Upper lobe of right lung (tissue), 1 donor: ENCODE measurements at regions not wholly inside any gene's neighbourhood (a gene's known extent, or its start where the extent isn't known, plus 50 kb on each side); places are given as distances from the start of the nearest gene placed in this dataset.

Source experiments
- ATAC-seq: fragments of 200-7000 bp; cut with Tn5 transposase; one replicate; pipeline ENCODE4 v1.9.1; 2020; ENCODE audit warnings: mild to moderate bottlenecking, moderate library complexity
- DNase-seq: peaks from one replicate; pipeline ENCODE4 v3.0.0-alpha.2; 2020
- H3K27ac ChIP-seq: fragments of 200-600 bp; one replicate; pipeline ENCODE4 v1.8.0; 2022
- H3K27me3 ChIP-seq: fragments of 200-600 bp; one replicate; pipeline ENCODE4 v1.8.0; 2022; ENCODE audit warnings: mild to moderate bottlenecking
- H3K36me3 ChIP-seq: fragments of 200-600 bp; one replicate; pipeline ENCODE4 v1.8.0; 2022
- H3K4me1 ChIP-seq: fragments of 200-600 bp; one replicate; pipeline ENCODE4 v1.8.0; 2022
- H3K4me3 ChIP-seq: fragments of 200-600 bp; one replicate; pipeline ENCODE4 v1.8.0; 2022; ENCODE audit warnings: mild to moderate bottlenecking
- H3K9me3 ChIP-seq: fragments of 200-600 bp; one replicate; pipeline ENCODE4 v1.8.0; 2022
- CTCF ChIP-seq: fragments of 200-600 bp; IDR thresholded peaks from one replicate; pipeline ENCODE4 v1.8.0; 2022; ENCODE audit warnings: antibody characterized with exemption
- intact Hi-C: fragments of 100-400 bp; cut with DNase I; formaldehyde crosslinking; loops from one replicate; pipeline ENCODE4 v1.11.0; 2022
- donor health status: DM: no; HTN: yes; CAD: no; lungs with severe emphysema.

GRCh38 chr7:89966067-89966664 lies 188.1 kb upstream of the STEAP1 start:
- no peak for ATAC-seq
- no peak for TF ChIP-seq CTCF
- no peak overlapping the region for H3K4me3 ChIP-seq
- no peaks in the 10 kb centered on the region for H3K4me1 ChIP-seq
- H3K9me3 ChIP-seq, result no peaks in the 10 kb centered on the region
- no peaks in the 10 kb centered on the region for H3K27me3 ChIP-seq
- intact Hi-C loops, result no loop called here
- no peaks in the 10 kb centered on the region for H3K36me3 ChIP-seq
- no peak overlapping the region for H3K27ac ChIP-seq
- no peak for DNase-seq

DNA sequence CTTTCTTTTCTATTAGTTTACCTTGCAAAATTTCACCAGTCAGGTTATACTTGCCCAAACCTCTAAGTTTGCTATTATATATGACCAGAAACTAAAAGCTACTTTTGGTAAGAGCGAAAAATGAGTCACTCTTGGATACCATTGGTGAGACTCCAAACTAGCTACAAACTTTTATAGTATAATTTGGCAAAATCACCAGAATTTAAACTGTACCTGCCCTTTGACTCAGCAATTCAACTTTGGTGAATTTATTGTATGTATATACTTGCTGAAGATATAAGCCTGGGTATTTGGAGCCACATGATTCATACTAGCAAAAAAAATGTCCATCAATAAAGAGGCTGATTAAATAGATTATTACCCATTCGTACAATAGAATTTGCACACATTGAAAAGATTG lies 178.7 kb upstream of the STEAP1 start:
- H3K27ac ChIP-seq, result no peak overlapping the region
- DNase-seq (no peak), ATAC-seq (no peak)
- no peak overlapping the region for H3K4me3 ChIP-seq
- intact Hi-C loops, result no loop called here
- no peaks in the 10 kb centered on the region for H3K27me3 ChIP-seq
- H3K36me3 ChIP-seq, result no peaks in the 10 kb centered on the region
- H3K9me3 ChIP-seq, result no peaks in the 10 kb centered on the region
- no peaks in the 10 kb centered on the region for H3K4me1 ChIP-seq
- no peak for TF ChIP-seq CTCF

- no peak overlapping the region for H3K27ac ChIP-seq
- no peak for DNase-seq
- H3K36me3 ChIP-seq, result no peaks in the 10 kb centered on the region
- no peak overlapping the region for H3K4me3 ChIP-seq
- H3K9me3 ChIP-seq, result no peaks in the 10 kb centered on the region
- intact Hi-C loops, result no loop called here
- ATAC-seq, result no peak
- H3K4me1 ChIP-seq, result no peaks in the 10 kb centered on the region
- H3K27me3 ChIP-seq, result no peaks in the 10 kb centered on the region
- TF ChIP-seq CTCF, result no peak
Observed at GRCh38 chr7:89987665-89988064, 166.6 kb upstream of the STEAP1 start.

DNA sequence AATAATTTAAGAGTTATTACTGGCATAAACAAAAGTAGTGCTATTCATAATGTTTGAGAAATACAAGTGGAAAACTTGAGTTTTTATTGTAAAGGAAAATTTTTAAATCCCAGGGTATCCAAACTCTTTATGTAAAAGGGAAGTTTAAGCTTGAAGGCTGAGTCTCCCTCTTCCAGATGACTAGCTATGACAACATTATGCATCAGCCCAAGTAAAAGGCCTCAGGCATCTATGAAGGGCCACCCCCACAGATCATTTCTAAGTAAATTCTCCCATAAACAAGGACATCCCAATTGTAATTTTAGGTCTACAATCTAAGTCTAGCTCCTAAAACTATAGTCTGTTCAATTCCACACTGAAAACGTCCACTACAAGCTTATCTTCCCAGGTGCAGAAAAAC lies 166.2 kb upstream of the STEAP1 start:
- no peaks in the 10 kb centered on the region for H3K27me3 ChIP-seq
- H3K9me3 ChIP-seq, result no peaks in the 10 kb centered on the region
- no peak for DNase-seq
- intact Hi-C loops, result no loop called here
- H3K4me1 ChIP-seq, result no peaks in the 10 kb centered on the region
- no peak for ATAC-seq
- no peak overlapping the region for H3K27ac ChIP-seq
- no peak for TF ChIP-seq CTCF
- H3K4me3 ChIP-seq, result no peak overlapping the region
- no peaks in the 10 kb centered on the region for H3K36me3 ChIP-seq

DNA sequence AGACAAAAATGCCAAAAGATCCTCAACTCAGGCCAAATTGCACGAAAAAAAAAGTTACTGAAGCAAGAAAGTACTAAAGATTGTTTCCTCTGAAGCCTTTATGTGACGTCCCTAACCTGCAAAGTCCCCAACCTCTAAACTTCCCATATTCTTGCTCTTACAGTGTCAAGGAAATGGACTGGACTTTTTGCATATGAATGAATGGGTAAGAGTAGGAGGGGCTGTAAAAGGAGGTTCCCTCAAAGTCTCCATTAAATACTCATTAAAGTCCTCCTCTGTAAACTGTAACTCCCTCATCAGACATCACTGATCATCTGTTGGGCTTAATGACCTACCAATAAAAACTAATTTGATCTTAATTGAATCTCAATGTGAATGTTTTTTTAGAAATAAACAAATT lies 164.8 kb upstream of the STEAP1 start:
- no peaks in the 10 kb centered on the region for H3K27me3 ChIP-seq

More for the DNA sequence above, 164.8 kb upstream of the STEAP1 start:
- no peak overlapping the region for H3K27ac ChIP-seq
- ATAC-seq (no peak), DNase-seq (no peak)
- TF ChIP-seq CTCF, result no peak
- intact Hi-C loops, result no loop called here
- no peaks in the 10 kb centered on the region for H3K9me3 ChIP-seq
- no peaks in the 10 kb centered on the region for H3K36me3 ChIP-seq
- no peak overlapping the region for H3K4me3 ChIP-seq
- H3K4me1 ChIP-seq, result no peaks in the 10 kb centered on the region
